Myocyte (in vitro differentiated cells): ENCODE measurements at regions not wholly inside any gene's neighbourhood (a gene's known extent, or its start where the extent isn't known, plus 50 kb on each side); places are given as distances from the start of the nearest gene placed in this dataset.

ENCODE experiments used
- DNase-seq: peaks from one replicate; pipeline ENCODE4 v3.0.0-alpha.2; 2012; ENCODE audit warnings: low read depth

GRCh38 chrX:14476205-14476604 is 53.1 kb upstream of the GLRA2 start:
- DNase-seq = no peak

DNA sequence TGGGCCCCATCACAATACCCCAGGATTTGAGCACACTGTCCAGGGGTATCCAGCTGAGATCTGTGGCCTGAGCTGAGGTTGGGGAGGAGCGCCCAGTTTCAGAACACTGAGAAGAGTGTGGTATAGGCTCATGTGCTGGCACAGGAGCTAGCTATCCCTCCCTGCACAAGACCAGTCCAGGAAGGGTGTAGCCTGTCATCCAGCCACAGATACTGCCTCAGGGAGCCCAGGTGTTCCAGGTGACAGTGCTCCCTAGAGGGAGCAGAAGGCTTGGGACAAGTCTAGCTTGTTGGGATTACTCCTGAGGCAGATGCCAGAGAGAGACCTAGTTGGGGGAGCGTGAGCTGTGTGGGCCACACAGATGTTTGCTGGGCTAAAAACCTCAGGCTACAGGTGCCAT is 79.6 kb upstream of the GLRA2 start:
- DNase-seq = no peak

- DNase-seq = no peak
Observed at GRCh38 chrX:14448406-14448805, 80.9 kb upstream of the GLRA2 start.

DNA sequence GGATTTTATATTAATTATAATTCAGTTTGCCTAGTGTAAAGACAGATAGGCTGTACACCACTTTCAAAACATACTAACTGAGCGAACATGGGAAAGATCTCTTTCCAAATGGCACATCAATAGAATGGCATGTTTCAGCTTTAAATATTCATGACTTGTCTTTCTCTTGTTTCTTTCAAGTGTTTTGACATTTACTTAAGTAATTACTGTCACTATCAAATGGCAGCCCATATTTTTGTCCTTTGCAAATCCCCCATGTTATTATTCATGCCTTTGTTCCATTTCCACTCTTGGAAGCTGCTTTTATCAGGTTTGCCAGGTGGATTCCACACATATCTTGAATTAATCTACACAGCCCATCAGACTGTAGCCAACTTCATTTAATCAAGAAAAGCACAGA is 89.2 kb upstream of the GLRA2 start:
- no peak for DNase-seq

DNA sequence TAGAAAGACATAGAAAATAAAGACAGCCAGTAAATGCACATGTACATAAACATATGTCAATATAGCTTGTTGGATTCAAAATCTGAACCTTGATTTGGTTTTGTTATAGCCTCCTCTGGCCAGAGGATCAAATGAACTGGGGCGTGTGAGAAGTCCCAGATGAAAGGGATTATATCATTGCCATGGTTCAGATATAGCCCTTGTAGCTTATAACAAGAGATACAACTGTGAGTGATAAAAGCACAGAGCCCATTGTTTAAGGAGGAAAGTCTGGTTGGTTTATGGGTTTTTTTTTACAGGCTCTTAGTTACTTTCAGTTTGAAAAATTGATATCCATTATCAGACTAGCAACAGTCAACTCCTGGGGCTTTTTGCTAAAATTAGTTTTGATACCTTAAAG is 101.7 kb upstream of the GLRA2 start:
- no peak for DNase-seq

DNA sequence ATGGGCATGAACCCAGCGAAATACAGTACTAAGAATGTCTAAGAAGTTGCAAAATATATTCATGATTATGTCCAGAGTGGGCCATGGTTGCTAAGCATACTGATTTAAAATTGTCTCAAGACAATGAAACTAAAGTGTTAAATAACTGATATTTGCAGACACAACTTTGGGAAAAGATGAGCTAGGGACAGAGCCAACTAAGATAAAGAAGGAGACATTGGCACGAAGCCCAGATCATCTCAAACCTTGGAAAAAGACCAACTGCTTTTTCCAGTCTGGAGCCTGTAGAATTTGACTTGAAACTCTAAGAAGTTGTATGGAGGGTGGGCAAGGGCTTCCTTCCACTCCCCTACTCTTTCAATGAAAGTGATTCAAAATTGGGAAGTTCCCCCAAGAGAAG is 108.5 kb upstream of the GLRA2 start:
- no peak for DNase-seq

- DNase-seq = no peak
Observed at GRCh38 chrX:14412686-14413085, 116.7 kb upstream of the GLRA2 start.

DNA sequence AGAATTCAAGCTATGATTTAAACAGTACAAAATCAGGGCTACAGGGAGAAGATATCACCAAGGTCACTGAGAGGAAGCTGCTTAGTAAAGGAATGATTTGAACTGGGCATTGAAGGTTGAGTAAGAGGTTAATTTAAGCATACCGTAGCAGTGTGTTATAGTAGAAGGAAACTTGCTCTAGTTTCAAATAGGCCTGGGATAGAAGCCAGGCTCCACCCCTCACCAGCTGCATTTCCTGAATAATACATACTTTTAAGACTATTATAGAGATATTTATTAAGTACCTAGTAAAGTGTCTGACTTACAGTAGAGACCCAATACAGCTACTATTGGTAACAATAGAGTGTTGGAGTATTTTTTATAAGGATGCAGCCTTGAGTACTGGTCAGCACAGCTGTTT is 118.0 kb upstream of the GLRA2 start:
- DNase-seq = no peak

GRCh38 chrX:14409341-14409740 is 120.0 kb upstream of the GLRA2 start:
- DNase-seq = peak; percentile 21

GRCh38 chrX:14406225-14406624 is 123.1 kb upstream of the GLRA2 start:
- DNase-seq = no peak

DNA sequence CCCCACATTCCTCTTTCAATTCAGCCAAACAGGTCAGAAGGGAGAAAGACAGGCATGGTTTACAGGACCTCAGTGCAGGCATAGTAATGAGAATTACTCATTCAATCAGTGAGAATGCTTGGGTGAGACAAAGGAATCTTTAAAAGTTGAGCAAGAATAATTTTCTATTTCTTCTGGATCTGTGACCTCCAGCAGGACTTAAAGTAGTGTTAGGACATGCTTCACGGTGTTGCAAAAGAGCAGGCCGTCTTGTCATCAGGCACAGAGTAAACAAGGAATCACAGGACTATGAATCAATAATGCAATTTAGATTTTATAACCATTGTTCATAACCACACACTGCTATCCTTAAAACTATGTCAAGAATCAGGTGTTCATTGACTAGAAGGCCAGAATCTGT is 130.6 kb upstream of the GLRA2 start:
- DNase-seq = no peak

DNA sequence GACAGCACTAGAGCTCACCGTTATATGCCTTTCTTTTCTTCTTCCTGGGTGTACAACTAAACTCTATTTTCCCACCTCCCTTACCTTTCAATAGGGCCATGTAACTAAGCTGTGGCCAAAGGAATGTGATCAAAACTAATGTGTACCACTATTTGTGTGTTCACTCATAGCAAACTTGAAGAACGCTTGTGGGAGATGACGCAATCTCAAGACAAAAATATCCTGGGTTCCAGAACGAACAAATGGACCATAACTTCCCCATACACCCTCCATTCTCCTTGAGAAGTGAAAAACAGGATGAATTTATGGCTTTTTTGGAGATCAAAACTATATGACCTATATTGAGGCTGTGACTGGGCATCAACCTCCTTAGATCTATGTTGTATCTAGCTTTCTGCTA is 139.7 kb upstream of the GLRA2 start:
- no peak for DNase-seq

- no peak for DNase-seq
Observed at GRCh38 chrX:14386981-14387380, 142.4 kb upstream of the GLRA2 start.

DNA sequence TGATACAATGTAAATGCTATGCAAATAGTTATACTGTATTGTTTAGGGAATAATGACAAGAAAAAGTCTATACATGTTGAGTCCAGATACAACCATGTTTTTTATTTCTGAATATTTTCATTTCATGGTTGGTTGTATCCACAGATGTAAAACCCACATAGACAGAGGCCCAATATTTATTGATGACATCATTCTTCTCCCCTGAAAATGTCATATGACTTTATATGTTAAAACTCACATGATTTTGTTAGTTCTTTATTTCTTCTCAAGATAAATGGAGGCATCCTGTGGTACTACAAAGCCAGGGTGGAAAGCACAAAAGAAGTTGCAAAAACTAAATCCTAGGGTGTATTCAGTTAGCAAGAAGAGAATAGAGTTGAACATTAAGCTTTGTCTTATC is 149.3 kb upstream of the GLRA2 start:
- no peak for DNase-seq

GRCh38 chrX:14377427-14377826 is 151.9 kb upstream of the GLRA2 start:
- no peak for DNase-seq

DNA sequence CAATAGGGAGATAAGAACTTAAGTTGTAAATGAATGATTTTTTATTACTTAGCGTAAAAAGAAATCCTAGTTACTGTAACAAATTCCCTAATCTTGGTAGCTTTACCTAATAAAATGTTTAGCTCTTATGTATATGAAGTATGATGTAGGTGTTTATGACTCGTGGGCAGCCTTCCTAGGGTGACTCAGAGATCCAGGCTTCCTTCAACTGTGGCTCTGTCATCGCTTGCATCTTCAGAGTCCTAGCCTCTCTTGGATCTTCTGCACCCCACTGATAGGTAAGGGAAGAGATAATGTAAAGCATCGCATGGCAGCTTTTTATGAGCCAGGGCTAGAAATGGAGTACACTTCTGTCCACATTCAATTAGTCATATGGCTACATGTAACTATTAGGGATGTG is 165.6 kb upstream of the GLRA2 start:
- no peak for DNase-seq

GRCh38 chrX:14362721-14363120 is 166.6 kb upstream of the GLRA2 start:
- DNase-seq = no peak

GRCh38 chrX:14361435-14361834 is 167.9 kb upstream of the GLRA2 start:
- no peak for DNase-seq

DNA sequence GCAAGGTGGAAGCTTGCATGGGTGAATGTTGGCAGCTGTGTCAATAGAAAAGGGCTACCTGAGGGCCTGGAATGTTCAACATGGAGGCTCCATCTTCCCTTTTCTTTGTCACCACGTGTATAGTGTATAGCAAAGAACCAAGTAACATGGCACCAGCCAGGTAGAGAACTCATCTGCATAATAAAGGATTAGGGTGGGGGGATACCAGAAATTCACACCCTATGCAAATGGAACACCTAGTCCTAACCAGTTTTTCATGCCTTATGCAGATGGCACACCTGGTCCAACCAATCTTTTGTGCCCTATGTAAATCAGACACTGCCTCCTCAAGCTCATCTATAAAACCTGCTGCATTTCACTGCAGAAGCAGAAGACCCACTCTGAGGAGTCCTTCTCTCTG is 169.6 kb upstream of the GLRA2 start:
- no peak for DNase-seq

- no peak for DNase-seq
Observed at GRCh38 chrX:14359316-14359715, 170.0 kb upstream of the GLRA2 start.

- DNase-seq = no peak
Observed at GRCh38 chrX:14357314-14357713, 172.0 kb upstream of the GLRA2 start.

DNA sequence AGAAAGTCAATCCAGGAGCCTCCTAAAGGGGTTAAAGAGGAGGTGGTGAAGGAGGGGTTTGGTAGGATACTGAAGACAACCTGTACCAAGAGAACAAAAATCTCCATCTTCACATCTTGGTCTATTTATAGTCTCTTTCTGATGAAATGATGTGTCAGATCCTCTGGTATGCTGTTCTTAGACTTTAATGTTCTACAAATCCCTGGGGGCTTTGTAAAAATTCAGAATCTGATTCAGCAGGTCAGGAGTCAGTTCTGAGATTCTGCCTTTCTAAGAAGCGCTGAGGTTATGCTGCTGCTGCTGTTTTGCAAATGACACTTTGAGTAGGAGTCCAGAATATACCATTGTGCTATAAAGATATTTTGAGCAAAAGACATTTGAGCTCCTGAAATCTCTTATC is 172.9 kb upstream of the GLRA2 start:
- peak; percentile 1 for DNase-seq

GRCh38 chrX:14355556-14355955 is 173.8 kb upstream of the GLRA2 start:
- no peak for DNase-seq

DNA sequence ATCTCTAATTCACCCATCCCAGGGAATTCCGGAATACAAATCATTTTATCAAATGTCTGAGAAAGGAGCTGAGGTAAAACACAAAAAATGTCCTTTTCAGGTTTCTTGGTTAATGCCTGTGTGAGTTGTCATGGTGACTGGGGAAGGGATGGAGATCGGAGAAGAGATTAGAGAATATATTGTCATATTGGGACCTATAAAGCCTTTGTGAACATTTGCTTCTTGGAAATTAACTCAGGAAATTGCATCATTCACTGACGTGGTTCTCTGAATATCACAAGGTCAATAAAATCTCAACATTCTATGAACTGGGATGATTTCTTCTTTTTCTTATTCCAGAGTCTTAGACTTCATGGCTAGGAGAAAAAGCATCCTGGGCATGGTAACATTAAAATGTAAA is 174.8 kb upstream of the GLRA2 start:
- no peak for DNase-seq

- no peak for DNase-seq
Observed at GRCh38 chrX:14352511-14352910, 176.8 kb upstream of the GLRA2 start.
